HG03064 (cell line): ENCODE measurements at regions not wholly inside any gene's neighbourhood (a gene's known extent, or its start where the extent isn't known, plus 50 kb on each side); places are given as distances from the start of the nearest gene placed in this dataset.
"Not testable (repeated sequence)": the region's sequence is repeated elsewhere in the genome, so short reads cannot be mapped to it uniquely, and the experiment has no call there.

ENCODE experiments used
- ATAC-seq: cut with Tn5 transposase; IDR thresholded peaks from one replicate; pipeline ENCODE4 v1.9.1; 2021; ENCODE audit warnings: low read depth; ENCODE audit not compliant: unreplicated experiment

GRCh38 chr1:187763976-187764375 is 935.2 kb downstream of the PLA2G4A start:
- no peak for ATAC-seq

GRCh38 chr1:187771396-187771795 is 942.6 kb downstream of the PLA2G4A start:
- ATAC-seq, result no peak

GRCh38 chr1:187773168-187773567 is 944.4 kb downstream of the PLA2G4A start:
- ATAC-seq, result no peak

- ATAC-seq, result no peak
Observed at GRCh38 chr1:187787736-187788135, 959.0 kb downstream of the PLA2G4A start.

GRCh38 chr1:187788718-187789117 is 960.0 kb downstream of the PLA2G4A start:
- no peak for ATAC-seq

- ATAC-seq, result no peak
Observed at GRCh38 chr1:187790724-187791123, 962.0 kb downstream of the PLA2G4A start.

GRCh38 chr1:187794561-187794960 is 965.8 kb downstream of the PLA2G4A start:
- no peak for ATAC-seq

- no peak for ATAC-seq
Observed at GRCh38 chr1:187809549-187809948, 980.8 kb downstream of the PLA2G4A start.

- no peak for ATAC-seq
Observed at GRCh38 chr1:187816646-187817045, 987.9 kb downstream of the PLA2G4A start.

GRCh38 chr1:187817782-187818181 is 989.0 kb downstream of the PLA2G4A start:
- ATAC-seq, result no peak

- ATAC-seq, result no peak
Observed at GRCh38 chr1:187819086-187819485, 990.3 kb downstream of the PLA2G4A start.

GRCh38 chr1:187836557-187836956 is 1007.8 kb downstream of the PLA2G4A start:
- no peak for ATAC-seq

- no peak for ATAC-seq
Observed at GRCh38 chr1:187837787-187838186, 1009.0 kb downstream of the PLA2G4A start.

GRCh38 chr1:187838335-187839293 is 1009.9 kb downstream of the PLA2G4A start:
- ATAC-seq, result no peak

- ATAC-seq, result no peak
Observed at GRCh38 chr1:187839873-187840272, 1011.1 kb downstream of the PLA2G4A start.

- ATAC-seq, result no peak
Observed at GRCh38 chr1:187840557-187840956, 1011.8 kb downstream of the PLA2G4A start.

- ATAC-seq, result no peak
Observed at GRCh38 chr1:187842406-187843165, 1013.8 kb downstream of the PLA2G4A start.

- ATAC-seq, result no peak
Observed at GRCh38 chr1:187844313-187844712, 1015.6 kb downstream of the PLA2G4A start.

- ATAC-seq, result no peak
Observed at GRCh38 chr1:187847531-187847930, 1018.8 kb downstream of the PLA2G4A start.

GRCh38 chr1:187848321-187848720 is 1019.6 kb downstream of the PLA2G4A start:
- no peak for ATAC-seq

- ATAC-seq, result not testable (repeated sequence)
Observed at GRCh38 chr1:187850146-187850545, 1021.4 kb downstream of the PLA2G4A start.
